ENCODE measurements at regions not wholly inside any gene's neighbourhood (a gene's known extent, or its start where the extent isn't known, plus 50 kb on each side); places are given as distances from the start of the nearest gene placed in this dataset.

DNA sequence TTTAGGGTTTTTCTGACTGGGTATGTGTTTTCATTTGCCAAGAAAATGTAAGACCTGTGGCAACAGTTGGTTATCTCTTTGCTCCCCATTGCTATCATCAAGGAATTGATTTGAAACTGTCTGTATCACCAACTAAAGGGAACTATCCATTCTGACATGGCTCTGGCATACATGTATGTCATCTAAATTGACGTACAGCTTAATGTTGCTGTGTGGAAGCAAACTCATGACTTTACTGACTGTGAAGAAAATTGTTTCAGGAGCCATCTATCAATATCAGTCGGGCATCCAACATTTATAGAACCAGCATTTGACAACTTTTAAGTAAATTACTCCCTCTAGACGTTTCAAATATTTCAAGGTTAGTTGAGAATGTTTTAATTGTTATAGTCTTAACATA, 555.8 kb upstream of the EPHA7 start:
- Histone ChIP-seq H3K9me3 (ENCODE audit: control insufficient read depth, low read depth, low read length) (peaks cover 1% of the 10 kb centered on the region), H3K9ac (ENCODE audit: control insufficient read depth, extremely low read depth, insufficient read depth, low read length) (no peak overlapping the region), H3K36me3 (ENCODE audit: control insufficient read depth in 2 of 2, extremely low read depth in 1 of 2, insufficient read depth in 2 of 2, low read length in 2 of 2) (no peaks in the 10 kb centered on the region), H3K9me1 (ENCODE audit: control insufficient read depth, extremely low read depth, insufficient read depth, low read length) (no peaks in the 10 kb centered on the region), H3K4me2 (ENCODE audit: control insufficient read depth, extremely low read depth, insufficient read depth, low read depth, low read length) (no peak overlapping the region), H3K79me2 (ENCODE audit: control insufficient read depth, insufficient read depth, low read length) (no peaks in the 10 kb centered on the region), H3K27ac (ENCODE audit: control insufficient read depth, insufficient read depth, low read length) (no peak overlapping the region), H3K4me1 (ENCODE audit: control insufficient read depth, extremely low read depth, insufficient read depth, low read length) (no peaks in the 10 kb centered on the region), H4K20me1 (ENCODE audit: control insufficient read depth, extremely low read depth, insufficient read depth, low read length) (no peaks in the 10 kb centered on the region), H2AFZ (ENCODE audit: control insufficient read depth, low read length) (no peak overlapping the region), H3K4me3 (ENCODE audit: control insufficient read depth in 2 of 3, extremely low read depth in 1 of 3, insufficient read depth in 2 of 3, low read depth in 1 of 3, low read length in 3 of 3) (no peak overlapping the region), H3K27me3 (ENCODE audit: control insufficient read depth, extremely low read depth, insufficient read depth, low read length) (no peaks in the 10 kb centered on the region)
- no peak for DNase-seq (ENCODE audit: low read depth, low spot score)
- FAIRE-seq: no peak
- TF ChIP-seq, protein P1, sequence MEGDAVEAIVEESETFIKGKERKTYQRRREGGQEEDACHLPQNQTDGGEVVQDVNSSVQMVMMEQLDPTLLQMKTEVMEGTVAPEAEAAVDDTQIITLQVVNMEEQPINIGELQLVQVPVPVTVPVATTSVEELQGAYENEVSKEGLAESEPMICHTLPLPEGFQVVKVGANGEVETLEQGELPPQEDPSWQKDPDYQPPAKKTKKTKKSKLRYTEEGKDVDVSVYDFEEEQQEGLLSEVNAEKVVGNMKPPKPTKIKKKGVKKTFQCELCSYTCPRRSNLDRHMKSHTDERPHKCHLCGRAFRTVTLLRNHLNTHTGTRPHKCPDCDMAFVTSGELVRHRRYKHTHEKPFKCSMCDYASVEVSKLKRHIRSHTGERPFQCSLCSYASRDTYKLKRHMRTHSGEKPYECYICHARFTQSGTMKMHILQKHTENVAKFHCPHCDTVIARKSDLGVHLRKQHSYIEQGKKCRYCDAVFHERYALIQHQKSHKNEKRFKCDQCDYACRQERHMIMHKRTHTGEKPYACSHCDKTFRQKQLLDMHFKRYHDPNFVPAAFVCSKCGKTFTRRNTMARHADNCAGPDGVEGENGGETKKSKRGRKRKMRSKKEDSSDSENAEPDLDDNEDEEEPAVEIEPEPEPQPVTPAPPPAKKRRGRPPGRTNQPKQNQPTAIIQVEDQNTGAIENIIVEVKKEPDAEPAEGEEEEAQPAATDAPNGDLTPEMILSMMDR (optimal IDR thresholded peaks at IDR 0.05 in 1 of 3, IDR thresholded peaks at IDR 0.05 in 1 of 3, conservative IDR thresholded peaks at IDR 0.05 in 1 of 3; ENCODE audit: extremely low read depth in 1 of 3, insufficient read depth in 2 of 3, low read length in 3 of 3): no peak
- no peak for TF ChIP-seq EZH2 (IDR thresholded peaks at IDR 0.05; ENCODE audit: low read length)
- dilution Hi-C loops (cut with MboI; ENCODE audit: extremely low pct_ligation_motif_present, low sequenced_read_pairs): no loop called here

GRCh38 chr6:93974332-93974731, 555.0 kb upstream of the EPHA7 start:
- Histone ChIP-seq H3K36me3 (ENCODE audit: control insufficient read depth in 2 of 2, extremely low read depth in 1 of 2, insufficient read depth in 2 of 2, low read length in 2 of 2) (no peaks in the 10 kb centered on the region), H3K27ac (ENCODE audit: control insufficient read depth, insufficient read depth, low read length) (no peak overlapping the region), H4K20me1 (ENCODE audit: control insufficient read depth, extremely low read depth, insufficient read depth, low read length) (no peaks in the 10 kb centered on the region), H3K4me3 (ENCODE audit: control insufficient read depth in 2 of 3, extremely low read depth in 1 of 3, insufficient read depth in 2 of 3, low read depth in 1 of 3, low read length in 3 of 3) (no peak overlapping the region), H2AFZ (ENCODE audit: control insufficient read depth, low read length) (no peak overlapping the region), H3K79me2 (ENCODE audit: control insufficient read depth, insufficient read depth, low read length) (no peaks in the 10 kb centered on the region), H3K4me2 (ENCODE audit: control insufficient read depth, extremely low read depth, insufficient read depth, low read depth, low read length) (no peak overlapping the region), H3K9me1 (ENCODE audit: control insufficient read depth, extremely low read depth, insufficient read depth, low read length) (no peaks in the 10 kb centered on the region), H3K9ac (ENCODE audit: control insufficient read depth, extremely low read depth, insufficient read depth, low read length) (no peak overlapping the region), H3K27me3 (ENCODE audit: control insufficient read depth, extremely low read depth, insufficient read depth, low read length) (no peaks in the 10 kb centered on the region), H3K4me1 (ENCODE audit: control insufficient read depth, extremely low read depth, insufficient read depth, low read length) (no peaks in the 10 kb centered on the region), H3K9me3 (ENCODE audit: control insufficient read depth, low read depth, low read length) (no peaks in the 10 kb centered on the region)
- FAIRE-seq (no peak), DNase-seq (ENCODE audit: low read depth, low spot score) (no peak)
- TF ChIP-seq EZH2 (IDR thresholded peaks at IDR 0.05; ENCODE audit: low read length): no peak
- TF ChIP-seq, protein P1 (optimal IDR thresholded peaks at IDR 0.05 in 1 of 3, IDR thresholded peaks at IDR 0.05 in 1 of 3, conservative IDR thresholded peaks at IDR 0.05 in 1 of 3; ENCODE audit: extremely low read depth in 1 of 3, insufficient read depth in 2 of 3, low read length in 3 of 3): no peak
- dilution Hi-C loops (cut with MboI; ENCODE audit: extremely low pct_ligation_motif_present, low sequenced_read_pairs): no loop called here
